GM19452 (cell line): ENCODE measurements at regions not wholly inside any gene's neighbourhood (a gene's known extent, or its start where the extent isn't known, plus 50 kb on each side); places are given as distances from the start of the nearest gene placed in this dataset.

Experiments
- ATAC-seq: cut with Tn5 transposase; IDR thresholded peaks from one replicate; pipeline ENCODE4 v1.9.1; 2021; ENCODE audit not compliant: unreplicated experiment

GRCh38 chr2:220876080-220876824 lies 695.9 kb downstream of the EPHA4 start:
- ATAC-seq: no peak

DNA sequence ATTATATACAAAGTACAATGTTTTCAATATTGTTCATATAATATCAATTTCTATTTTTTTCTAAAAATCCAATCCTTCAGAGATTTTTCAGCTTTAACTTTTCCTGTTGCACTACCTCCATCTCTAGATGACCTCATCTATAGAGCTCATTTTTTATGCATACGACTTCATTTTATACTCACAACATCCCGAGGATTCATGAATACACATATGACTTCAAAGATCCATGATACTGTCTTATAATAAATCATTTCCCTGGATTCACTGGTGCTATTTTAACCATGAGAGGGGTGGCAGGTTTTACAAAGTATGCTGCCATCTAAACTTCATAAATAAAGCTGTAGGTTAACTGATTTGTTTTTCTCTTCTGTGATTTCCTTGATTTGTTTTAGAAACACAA lies 694.6 kb downstream of the EPHA4 start:
- ATAC-seq: no peak

- no peak for ATAC-seq
These were observed 694.2 kb downstream of the EPHA4 start for GRCh38 chr2:220877897-220878296.

DNA sequence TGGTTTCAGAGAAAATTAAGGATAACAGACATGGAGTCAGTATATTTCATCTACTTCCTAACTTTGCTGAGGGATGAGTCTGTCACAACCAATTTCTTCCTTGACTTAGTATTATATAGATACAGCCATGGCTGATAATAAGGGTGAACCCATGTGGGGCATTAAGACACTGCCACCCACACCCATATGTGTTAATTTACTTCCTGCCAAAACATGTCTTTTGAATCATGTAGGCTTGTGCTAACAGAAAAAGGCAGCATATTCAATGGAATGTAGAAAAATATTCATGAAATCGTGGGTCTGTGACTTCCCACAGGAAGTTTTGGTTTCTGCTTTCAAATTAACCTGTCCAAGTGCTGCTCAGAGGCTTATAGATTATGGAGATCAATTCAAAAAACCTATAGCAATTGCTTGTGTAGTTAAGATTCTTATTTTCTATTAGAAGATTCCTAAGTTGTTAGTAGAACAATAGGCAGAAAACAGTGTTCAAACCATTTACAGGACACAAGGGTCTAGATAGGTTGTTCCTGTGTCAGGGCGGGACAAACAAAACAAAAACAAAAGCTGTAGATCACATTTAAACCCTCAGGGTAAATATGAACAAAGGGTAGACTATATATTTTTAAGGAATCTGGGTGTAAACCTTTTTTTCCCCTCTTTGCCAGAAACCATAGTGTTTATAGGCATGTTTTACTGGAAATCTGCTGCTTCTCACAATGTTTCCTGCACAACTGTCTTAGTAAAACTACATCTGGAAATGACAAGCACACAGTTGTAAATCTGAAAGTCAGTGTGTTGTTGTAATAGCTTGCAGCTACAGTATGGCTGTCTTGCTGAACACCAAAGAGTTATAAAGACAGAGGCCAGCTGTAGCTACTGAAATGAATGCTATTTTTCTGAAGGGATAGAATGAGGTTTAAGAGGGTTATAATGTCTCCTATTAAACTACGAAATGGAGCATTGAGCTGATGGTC lies 691.2 kb downstream of the EPHA4 start:
- ATAC-seq: no peak

DNA sequence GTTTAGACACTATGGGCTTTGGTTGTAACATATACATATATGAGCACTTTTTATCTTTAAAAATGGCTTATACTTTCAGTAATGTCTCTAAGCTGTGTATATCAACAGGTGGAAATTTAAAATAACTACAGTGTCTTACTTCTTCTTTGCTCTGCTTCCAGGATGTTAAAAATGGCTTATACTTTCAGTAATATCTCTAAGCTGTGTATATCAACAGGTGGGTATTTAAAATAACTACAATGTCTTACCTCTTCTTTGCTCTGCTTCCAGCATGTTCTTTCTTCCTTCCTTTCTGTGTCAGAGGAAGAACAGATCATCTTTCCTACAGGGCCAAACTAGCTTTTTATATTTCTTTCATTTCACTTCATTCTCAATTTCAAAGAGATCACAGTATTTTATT lies 689.6 kb downstream of the EPHA4 start:
- ATAC-seq: no peak

DNA sequence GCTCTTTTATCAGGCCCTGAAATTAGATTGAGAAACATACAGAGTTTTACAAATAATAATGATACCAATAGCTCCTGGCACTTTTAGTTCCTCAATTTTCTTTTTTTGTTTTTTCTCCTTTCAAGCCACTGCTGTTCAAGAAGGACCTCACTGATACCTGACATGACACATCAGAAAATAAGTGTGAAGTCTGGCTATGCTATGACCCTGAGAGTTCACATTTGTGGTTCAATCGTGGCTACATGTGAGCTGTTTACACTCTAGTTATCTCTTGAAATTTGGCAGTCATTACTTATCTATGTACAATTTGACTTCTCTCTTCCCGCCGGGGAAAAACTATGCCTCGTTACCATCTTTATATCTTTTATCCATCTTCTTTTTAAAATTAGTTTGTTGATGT lies 686.5 kb downstream of the EPHA4 start:
- ATAC-seq: no peak

GRCh38 chr2:220887271-220887870 lies 684.7 kb downstream of the EPHA4 start:
- ATAC-seq: no peak

DNA sequence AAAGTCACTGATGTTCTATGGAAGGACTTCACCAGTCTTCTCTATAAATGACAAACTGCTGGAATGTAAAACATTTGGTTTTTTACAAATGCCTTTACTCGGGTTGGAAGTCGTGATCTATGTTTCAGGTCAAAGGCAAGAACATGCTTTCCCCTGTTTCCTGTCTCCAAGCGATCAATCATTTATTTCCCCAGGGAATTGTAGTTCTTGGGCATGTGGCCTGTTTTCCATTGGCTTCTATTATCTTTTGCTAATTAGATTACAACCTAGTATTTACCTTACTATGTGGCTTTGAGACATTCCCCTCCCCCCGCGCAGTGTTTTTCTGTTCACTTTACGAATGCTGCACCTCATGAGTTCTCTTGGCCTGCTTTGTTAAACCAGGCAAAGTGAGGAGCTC lies 684.2 kb downstream of the EPHA4 start:
- ATAC-seq: no peak

GRCh38 chr2:220890931-220891330 lies 681.2 kb downstream of the EPHA4 start:
- no peak for ATAC-seq

DNA sequence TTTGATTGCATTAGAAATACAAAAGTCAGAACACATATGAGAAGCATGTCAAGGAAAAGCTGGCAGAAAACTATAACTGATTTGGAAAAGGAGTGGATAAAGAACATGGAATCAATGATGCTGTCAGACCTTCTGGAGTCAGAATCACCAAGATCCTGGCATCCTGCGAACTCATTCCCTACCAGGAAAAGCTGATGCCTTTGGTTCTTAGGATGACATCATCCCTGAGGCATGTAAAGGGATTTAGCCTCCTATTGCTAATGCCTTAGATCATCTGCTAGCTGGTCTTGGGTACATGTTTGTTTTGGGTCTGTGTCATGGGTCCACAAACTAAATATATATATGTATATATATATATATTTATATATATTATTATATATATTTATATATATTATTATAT lies 680.7 kb downstream of the EPHA4 start:
- ATAC-seq: no peak

- ATAC-seq: no peak
These were observed 680.0 kb downstream of the EPHA4 start for GRCh38 chr2:220892018-220892634.

- no peak for ATAC-seq
These were observed 678.7 kb downstream of the EPHA4 start for GRCh38 chr2:220893411-220893810.

DNA sequence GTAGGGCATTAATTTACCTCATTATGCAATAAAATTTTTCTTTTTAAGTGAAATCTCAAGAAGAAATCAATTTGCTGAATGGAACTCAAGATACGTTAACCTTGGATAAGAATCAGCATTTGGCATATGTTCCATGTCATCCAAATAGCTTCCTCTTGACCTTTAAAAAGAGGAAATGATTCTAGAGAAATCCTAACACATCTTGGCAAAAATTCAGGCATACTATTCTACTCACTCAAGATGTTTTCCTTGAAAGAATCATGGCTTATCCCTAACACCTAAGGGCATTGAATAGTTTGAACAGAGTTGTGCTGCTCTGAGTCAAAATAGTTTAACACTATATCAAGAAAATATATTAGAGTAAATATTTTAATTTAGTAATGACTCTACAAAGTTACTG lies 678.0 kb downstream of the EPHA4 start:
- no peak for ATAC-seq

DNA sequence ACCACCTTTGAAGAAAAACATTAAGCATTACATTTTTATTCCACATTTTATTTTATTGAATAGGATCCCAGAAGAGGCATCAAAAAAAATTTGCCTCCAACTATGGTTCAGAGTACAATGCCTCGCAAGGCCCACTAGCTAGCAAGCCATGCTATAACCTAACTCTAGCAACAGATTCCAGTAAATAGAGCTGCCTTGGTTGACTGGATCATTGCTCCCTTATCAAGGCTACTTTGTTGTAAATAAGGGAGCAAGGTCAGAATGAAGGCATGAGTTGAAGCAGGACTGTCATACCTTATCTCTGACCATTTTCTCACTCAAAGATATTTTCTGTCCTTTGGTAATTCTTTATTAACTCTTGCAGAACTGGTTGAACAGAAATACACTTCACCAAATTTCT lies 672.6 kb downstream of the EPHA4 start:
- no peak for ATAC-seq

GRCh38 chr2:220904015-220904414 lies 668.1 kb downstream of the EPHA4 start:
- no peak for ATAC-seq

- no peak for ATAC-seq
These were observed 658.7 kb downstream of the EPHA4 start for GRCh38 chr2:220913384-220913783.

- no peak for ATAC-seq
These were observed 656.9 kb downstream of the EPHA4 start for GRCh38 chr2:220915092-220915623.

- ATAC-seq: no peak
These were observed 655.2 kb downstream of the EPHA4 start for GRCh38 chr2:220916931-220917330.

GRCh38 chr2:220930271-220931076 lies 641.6 kb downstream of the EPHA4 start:
- no peak for ATAC-seq

DNA sequence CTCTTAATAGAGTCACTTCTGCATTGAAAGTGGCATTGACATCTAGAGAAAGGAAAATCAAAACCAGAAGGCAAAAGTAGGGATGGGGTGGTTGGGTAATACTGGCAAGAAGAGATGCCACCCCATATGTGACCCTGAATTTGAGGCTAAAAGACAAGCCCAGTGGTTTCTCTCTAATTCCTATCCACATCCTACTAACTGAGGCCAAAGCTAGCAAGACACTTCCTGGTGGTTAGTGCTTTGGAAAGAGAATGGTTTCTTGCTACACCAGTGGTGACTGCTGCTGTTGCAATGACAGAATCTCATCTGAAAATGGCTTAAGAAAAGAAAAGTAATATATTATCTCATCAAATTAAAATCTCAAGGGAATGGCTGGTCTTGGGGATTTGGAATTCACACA lies 640.6 kb downstream of the EPHA4 start:
- ATAC-seq: no peak
